ENCODE measurements at regions not wholly inside any gene's neighbourhood (a gene's known extent, or its start where the extent isn't known, plus 50 kb on each side); places are given as distances from the start of the nearest gene placed in this dataset.

GRCh38 chr10:118531105-118531852 is 64.2 kb downstream of the PRLHR start (continued):
- no peak for TF ChIP-seq BRF2 (IDR thresholded peaks at IDR 0.05; ENCODE audit: borderline replicate concordance, insufficient read depth, insufficient read length)
- TF ChIP-seq GTF2F1 (IDR thresholded peaks at IDR 0.05; ENCODE audit: low read depth, low read length) = no peak
- TF ChIP-seq PBX2 (CRISPR knock-in tag; IDR thresholded peaks at IDR 0.05; ENCODE audit: low read depth) = no peak
- no peak for TF ChIP-seq PBX2 (tag; conservative IDR thresholded peaks at IDR 0.05; ENCODE audit: low read depth)
- peak; percentile 54; the same call in 1 of the 2 replicates for TF ChIP-seq ATF2 (CRISPR knock-in tag; IDR thresholded peaks at IDR 0.05)
- no peak for TF ChIP-seq MAFF (IDR thresholded peaks at IDR 0.05; ENCODE audit: low read length)
- no peak for TF ChIP-seq SFPQ (IDR thresholded peaks at IDR 0.05; ENCODE audit: low read depth, low read length)
- no peak for TF ChIP-seq RAD51 (IDR thresholded peaks at IDR 0.05; ENCODE audit: borderline replicate concordance, low read depth)
- no peak for TF ChIP-seq KDM2B (CRISPR knock-in tag; IDR thresholded peaks at IDR 0.05)
- TF ChIP-seq FOXP1 (CRISPR knock-in tag; IDR thresholded peaks at IDR 0.05) = no peak
- TF ChIP-seq KHSRP (IDR thresholded peaks at IDR 0.05) = no peak
- peak in 1 of 2 experiments; percentile 67; a peak in 1 of 4 replicates for TF ChIP-seq SRF (CRISPR knock-in tag; IDR thresholded peaks at IDR 0.05)
- TF ChIP-seq LCOR (CRISPR knock-in tag; IDR thresholded peaks at IDR 0.05) = no peak
- no peak for TF ChIP-seq ETS2 (tag; IDR thresholded peaks at IDR 0.05; ENCODE audit: borderline replicate concordance, poor library complexity, severe bottlenecking)
- TF ChIP-seq FOSL1 (tag; conservative IDR thresholded peaks at IDR 0.05) = peak; percentile 46
- TF ChIP-seq ARID1B (IDR thresholded peaks at IDR 0.05) = peak; percentile 33
- TF ChIP-seq ARID3B (CRISPR knock-in tag; IDR thresholded peaks at IDR 0.05; ENCODE audit: borderline replicate concordance) = no peak
- no peak for TF ChIP-seq ZNF561 (CRISPR knock-in tag; conservative IDR thresholded peaks at IDR 0.05)
- no peak for TF ChIP-seq PHTF2 (CRISPR knock-in tag; IDR thresholded peaks at IDR 0.05)

Data from K562 (cell line).